ENCODE measurements at regions not wholly inside any gene's neighbourhood (a gene's known extent, or its start where the extent isn't known, plus 50 kb on each side); places are given as distances from the start of the nearest gene placed in this dataset.

DNA sequence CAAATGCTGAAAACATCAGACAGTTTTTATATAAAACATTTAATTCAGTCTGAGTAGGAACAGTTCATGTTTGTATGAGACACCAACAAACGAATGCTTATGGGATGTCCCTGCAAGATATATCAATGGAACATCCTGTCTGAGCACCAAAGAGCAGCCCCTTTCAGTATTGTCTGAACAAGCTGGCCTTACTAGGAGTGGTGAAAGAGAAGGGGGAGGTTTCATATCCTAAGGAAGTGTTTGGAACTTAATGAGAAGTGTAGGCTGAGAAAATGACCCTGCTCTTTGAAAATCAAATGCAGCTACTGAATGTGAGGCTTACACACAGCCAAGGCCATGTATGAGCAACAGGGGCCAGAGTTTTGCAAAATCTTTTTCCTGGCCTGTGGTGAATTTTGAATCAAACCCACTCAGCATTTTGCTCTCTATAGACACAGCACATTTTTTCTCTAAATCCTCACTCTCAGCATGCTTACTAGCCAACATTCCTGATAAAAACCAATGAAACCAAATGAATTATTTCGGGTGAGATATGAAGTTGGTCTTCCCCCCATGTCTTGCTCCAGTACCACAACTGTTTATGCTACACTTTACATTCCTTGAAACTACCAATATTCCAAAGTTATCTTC lies 119.4 kb downstream of the LUZP4 start:
- TF ChIP-seq, protein P1, sequence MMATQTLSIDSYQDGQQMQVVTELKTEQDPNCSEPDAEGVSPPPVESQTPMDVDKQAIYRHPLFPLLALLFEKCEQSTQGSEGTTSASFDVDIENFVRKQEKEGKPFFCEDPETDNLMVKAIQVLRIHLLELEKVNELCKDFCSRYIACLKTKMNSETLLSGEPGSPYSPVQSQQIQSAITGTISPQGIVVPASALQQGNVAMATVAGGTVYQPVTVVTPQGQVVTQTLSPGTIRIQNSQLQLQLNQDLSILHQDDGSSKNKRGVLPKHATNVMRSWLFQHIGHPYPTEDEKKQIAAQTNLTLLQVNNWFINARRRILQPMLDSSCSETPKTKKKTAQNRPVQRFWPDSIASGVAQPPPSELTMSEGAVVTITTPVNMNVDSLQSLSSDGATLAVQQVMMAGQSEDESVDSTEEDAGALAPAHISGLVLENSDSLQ (IDR thresholded peaks at IDR 0.05): no peak
- TF ChIP-seq FOXK2 (IDR thresholded peaks at IDR 0.05): no peak
- no peak for TF ChIP-seq ELF4 (IDR thresholded peaks at IDR 0.05)
- TF ChIP-seq BHLHE40 (IDR thresholded peaks at IDR 0.05; ENCODE audit: borderline replicate concordance): no peak
- TF ChIP-seq HDGF (IDR thresholded peaks at IDR 0.05; ENCODE audit: borderline replicate concordance): no peak
- no peak for TF ChIP-seq ZNF384 (IDR thresholded peaks at IDR 0.05)
- POLR2A ChIA-PET: no interaction called here
- CTCF ChIA-PET: interaction anchor here (0.6 kb wide), 1 partner anchor 1269 kb away, joined by 3 read pairs; no protein-coding TSS in a partner anchor
- no peak for DNase-seq (ENCODE audit: extremely low spot score)

DNA sequence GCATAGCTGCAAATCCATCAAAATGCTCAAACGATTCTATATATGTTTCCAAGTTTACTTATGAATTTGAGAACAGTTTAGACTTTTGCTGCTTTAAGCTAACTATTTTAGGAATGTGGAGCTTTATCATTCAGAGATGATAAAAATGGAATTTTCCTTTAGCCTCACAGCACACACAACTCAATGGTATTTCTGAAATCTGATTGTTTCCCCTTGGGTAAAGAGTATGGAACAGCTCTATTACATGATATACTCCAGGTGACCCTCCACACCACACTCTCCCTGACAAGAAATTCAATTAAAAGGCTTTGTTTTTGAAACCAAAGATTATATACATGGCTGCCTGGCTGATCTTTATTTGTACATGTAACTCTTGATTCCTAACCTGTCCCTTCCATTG lies 120.0 kb downstream of the LUZP4 start:
- no peak for TF ChIP-seq BHLHE40 (IDR thresholded peaks at IDR 0.05; ENCODE audit: borderline replicate concordance)
- no peak for DNase-seq (ENCODE audit: extremely low spot score)
- ChIA-PET CTCF (no interaction called here), POLR2A (no interaction called here)

DNA sequence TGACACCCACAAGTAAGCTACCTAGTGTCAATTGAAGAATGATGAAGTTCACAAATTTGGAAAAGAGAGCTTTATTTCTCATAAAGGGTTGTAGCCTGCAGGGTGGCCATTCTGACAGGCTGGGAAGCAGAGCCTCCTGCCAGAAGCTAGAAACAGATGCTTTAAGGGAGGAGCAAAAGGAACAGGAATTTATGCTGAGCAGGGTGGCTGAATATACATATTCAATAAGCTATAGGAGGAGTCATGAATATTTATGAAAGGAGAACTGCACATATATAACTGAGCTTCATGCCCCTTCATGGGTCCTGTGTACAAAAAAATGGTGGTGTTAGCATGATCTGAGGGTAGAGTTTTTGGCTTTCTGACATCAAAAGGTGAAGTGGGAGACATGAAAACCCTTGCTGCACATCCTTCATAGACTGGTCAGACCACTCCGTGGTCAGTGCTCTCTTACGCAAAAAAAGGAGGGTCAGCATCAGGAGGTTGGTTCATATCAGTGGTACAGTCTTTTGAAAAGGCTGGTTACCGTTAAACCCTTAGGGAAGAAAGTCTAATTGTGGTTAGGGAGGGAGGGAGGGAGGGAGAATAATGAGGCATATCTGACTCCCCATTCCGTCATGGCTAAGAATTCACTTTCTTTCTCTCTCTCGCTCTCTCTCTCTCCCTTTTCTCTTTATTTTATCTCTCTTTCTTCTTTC lies 121.4 kb downstream of the LUZP4 start:
- TF ChIP-seq BHLHE40 (IDR thresholded peaks at IDR 0.05; ENCODE audit: borderline replicate concordance) (no peak), L3MBTL2 (conservative IDR thresholded peaks at IDR 0.05) (no peak), FOXA1 (IDR thresholded peaks at IDR 0.05) (no peak), SP1 (IDR thresholded peaks at IDR 0.05) (no peak), FOXM1 (IDR thresholded peaks at IDR 0.05; ENCODE audit: borderline replicate concordance) (no peak), SUZ12 (IDR thresholded peaks at IDR 0.05) (no peak), LEF1 (IDR thresholded peaks at IDR 0.05; ENCODE audit: borderline replicate concordance) (no peak), ZNF384 (IDR thresholded peaks at IDR 0.05) (no peak)
- TF ChIP-seq, protein P1 (IDR thresholded peaks at IDR 0.05): no peak
- ChIA-PET CTCF (no interaction called here), POLR2A (no interaction called here)
- no peak for DNase-seq (ENCODE audit: extremely low spot score)

- ChIA-PET CTCF (interaction anchor here (0.7 kb wide), 1 partner anchor 84 kb away, joined by 6 read pairs; no protein-coding TSS in a partner anchor), POLR2A (no interaction called here)
- TF ChIP-seq SUZ12 (IDR thresholded peaks at IDR 0.05) (no peak), ARNT (IDR thresholded peaks at IDR 0.05) (no peak), NFRKB (IDR thresholded peaks at IDR 0.05) (no peak), LEF1 (IDR thresholded peaks at IDR 0.05; ENCODE audit: borderline replicate concordance) (no peak), L3MBTL2 (conservative IDR thresholded peaks at IDR 0.05) (no peak), FOXK2 (IDR thresholded peaks at IDR 0.05) (no peak), BHLHE40 (IDR thresholded peaks at IDR 0.05; ENCODE audit: borderline replicate concordance) (no peak), ZNF384 (IDR thresholded peaks at IDR 0.05) (no peak)
- no peak for DNase-seq (ENCODE audit: extremely low spot score)
Measured at GRCh38 chrX:115413246-115413878, 123.8 kb downstream of the LUZP4 start.

DNA sequence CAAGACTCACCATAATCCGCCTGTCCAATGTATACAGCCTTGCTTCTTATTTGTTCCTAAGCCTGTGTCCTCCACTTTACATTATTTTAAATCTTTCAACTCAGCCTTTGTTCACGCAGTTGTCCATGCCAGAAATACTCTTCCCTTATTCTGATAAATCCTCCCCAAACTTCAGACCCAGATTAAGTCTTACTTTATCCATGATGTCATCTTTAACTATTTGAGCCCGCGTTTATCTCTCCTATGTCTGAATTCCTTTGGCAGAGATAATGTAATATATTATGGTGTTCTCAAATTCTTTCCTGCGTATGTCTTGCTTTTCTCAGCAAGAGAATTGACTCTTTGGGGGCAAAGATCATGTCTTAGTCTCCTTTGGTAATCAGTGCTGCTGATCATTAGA lies 129.6 kb downstream of the LUZP4 start:
- TF ChIP-seq SP1 (IDR thresholded peaks at IDR 0.05): no peak
- no peak for TF ChIP-seq BHLHE40 (IDR thresholded peaks at IDR 0.05; ENCODE audit: borderline replicate concordance)
- TF ChIP-seq TARDBP (IDR thresholded peaks at IDR 0.05): no peak
- TF ChIP-seq, protein P1 (IDR thresholded peaks at IDR 0.05): no peak
- no peak for TF ChIP-seq FOXM1 (IDR thresholded peaks at IDR 0.05; ENCODE audit: borderline replicate concordance)
- TF ChIP-seq FOXK2 (IDR thresholded peaks at IDR 0.05): no peak
- no peak for TF ChIP-seq ELF4 (IDR thresholded peaks at IDR 0.05)
- no peak for TF ChIP-seq ZNF384 (IDR thresholded peaks at IDR 0.05)
- TF ChIP-seq CTBP1 (IDR thresholded peaks at IDR 0.05; ENCODE audit: borderline replicate concordance): no peak
- no peak for TF ChIP-seq NFRKB (IDR thresholded peaks at IDR 0.05)
- no peak for TF ChIP-seq L3MBTL2 (conservative IDR thresholded peaks at IDR 0.05)
- ChIA-PET POLR2A (no interaction called here), CTCF (interaction anchor here (0.5 kb wide), 1 partner anchor 104 kb away, joined by 3 read pairs; no protein-coding TSS in a partner anchor)
- DNase-seq (ENCODE audit: extremely low spot score): no peak

GRCh38 chrX:115423086-115423485 lies 133.6 kb downstream of the LUZP4 start:
- ChIA-PET CTCF (no interaction called here), POLR2A (no interaction called here)
- no peak for DNase-seq (ENCODE audit: extremely low spot score)
- TF ChIP-seq SP1 (IDR thresholded peaks at IDR 0.05): no peak
- no peak for TF ChIP-seq FOXM1 (IDR thresholded peaks at IDR 0.05; ENCODE audit: borderline replicate concordance)
- TF ChIP-seq ZNF384 (IDR thresholded peaks at IDR 0.05): no peak
- no peak for TF ChIP-seq CTBP1 (IDR thresholded peaks at IDR 0.05; ENCODE audit: borderline replicate concordance)
- no peak for TF ChIP-seq FOXK2 (IDR thresholded peaks at IDR 0.05)
- TF ChIP-seq, protein P1 (IDR thresholded peaks at IDR 0.05): no peak
- no peak for TF ChIP-seq SUZ12 (IDR thresholded peaks at IDR 0.05)
- TF ChIP-seq FOXA1 (IDR thresholded peaks at IDR 0.05): no peak
